HG02943 (cell line): ENCODE measurements at regions not wholly inside any gene's neighbourhood (a gene's known extent, or its start where the extent isn't known, plus 50 kb on each side); places are given as distances from the start of the nearest gene placed in this dataset.

Experiments used
- ATAC-seq: cut with Tn5 transposase; IDR thresholded peaks from one replicate; pipeline ENCODE4 v1.9.1; 2021; ENCODE audit warnings: mild to moderate bottlenecking, low read depth, moderate library complexity; ENCODE audit not compliant: unreplicated experiment

DNA sequence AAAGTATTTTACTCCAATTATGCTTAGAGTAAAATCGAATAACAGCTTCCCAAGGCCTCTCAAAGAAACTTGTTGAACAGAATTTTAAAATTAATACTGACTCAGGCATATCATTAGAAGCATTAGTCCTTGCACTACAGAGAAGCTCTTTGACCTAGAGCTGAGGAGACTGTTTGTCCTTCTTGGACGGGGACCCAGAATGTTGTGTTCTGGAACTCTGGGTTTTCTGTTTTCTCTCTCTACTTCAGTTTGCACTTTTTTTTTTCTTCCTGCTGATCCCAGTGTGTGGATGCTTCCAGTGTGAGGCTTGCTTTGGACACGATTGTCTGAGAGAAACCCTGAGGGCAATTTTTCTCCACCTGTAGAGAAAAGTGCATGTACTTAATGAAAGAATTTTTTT, 847.6 kb downstream of the SOCS6 start:
- ATAC-seq: no peak

DNA sequence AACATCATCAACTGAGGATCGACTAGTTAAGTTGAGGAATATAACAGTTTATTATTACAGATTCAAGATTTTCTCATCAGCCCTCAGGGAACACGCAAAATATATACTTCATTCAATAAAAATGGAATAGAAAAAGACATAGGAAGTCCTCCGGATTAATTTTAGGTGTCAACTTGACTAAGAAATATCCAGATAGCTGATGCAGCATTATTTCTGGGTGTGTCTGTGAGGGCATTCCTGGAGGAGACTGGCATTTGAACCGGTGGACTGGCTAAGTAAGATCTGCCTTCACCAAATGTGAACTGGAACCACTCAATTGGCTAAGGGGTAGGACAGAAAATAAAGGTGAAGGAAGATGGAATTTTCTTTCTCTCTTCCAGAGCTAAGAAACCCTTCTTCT, 845.3 kb downstream of the SOCS6 start:
- ATAC-seq: no peak

GRCh38 chr18:71131918-71132317, 843.1 kb downstream of the SOCS6 start:
- ATAC-seq: no peak

GRCh38 chr18:71130351-71130750, 841.5 kb downstream of the SOCS6 start:
- ATAC-seq: no peak

DNA sequence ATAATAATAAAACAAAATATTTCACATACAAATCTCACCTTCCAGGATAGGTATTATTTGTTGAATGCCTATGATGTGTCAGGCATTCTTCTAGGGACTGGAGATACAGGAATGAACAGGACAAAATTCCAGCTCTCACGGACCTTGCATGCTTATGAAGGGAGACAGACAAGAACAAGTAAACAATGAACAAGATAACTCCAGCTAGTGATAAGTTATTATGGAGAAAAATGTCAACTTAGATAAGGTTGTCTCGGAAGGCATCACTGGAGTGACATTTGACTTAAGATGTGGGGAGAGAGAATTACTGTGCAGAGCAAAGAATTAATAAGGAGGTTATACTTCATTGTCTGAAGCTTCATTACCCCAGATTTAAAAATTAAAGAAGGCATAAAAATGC, 836.7 kb downstream of the SOCS6 start:
- no peak for ATAC-seq

DNA sequence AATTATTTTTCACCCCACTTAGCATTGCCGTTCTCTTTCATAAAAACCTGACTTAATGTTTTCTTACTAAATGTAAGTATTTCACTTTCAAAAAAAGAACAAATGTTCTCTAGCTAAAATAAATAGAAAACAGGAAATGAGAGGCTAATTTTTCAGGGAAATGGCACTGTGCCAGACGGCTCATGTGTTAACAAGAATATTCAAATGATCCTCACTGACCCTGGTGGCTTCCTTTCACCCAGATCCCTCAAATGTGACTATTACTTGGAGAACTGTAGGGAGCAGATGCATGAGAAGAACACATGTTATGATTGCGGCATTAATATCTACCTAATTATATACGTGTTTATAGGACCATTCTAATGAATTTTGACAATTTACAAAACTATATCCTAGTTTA, 827.7 kb downstream of the SOCS6 start:
- no peak for ATAC-seq

DNA sequence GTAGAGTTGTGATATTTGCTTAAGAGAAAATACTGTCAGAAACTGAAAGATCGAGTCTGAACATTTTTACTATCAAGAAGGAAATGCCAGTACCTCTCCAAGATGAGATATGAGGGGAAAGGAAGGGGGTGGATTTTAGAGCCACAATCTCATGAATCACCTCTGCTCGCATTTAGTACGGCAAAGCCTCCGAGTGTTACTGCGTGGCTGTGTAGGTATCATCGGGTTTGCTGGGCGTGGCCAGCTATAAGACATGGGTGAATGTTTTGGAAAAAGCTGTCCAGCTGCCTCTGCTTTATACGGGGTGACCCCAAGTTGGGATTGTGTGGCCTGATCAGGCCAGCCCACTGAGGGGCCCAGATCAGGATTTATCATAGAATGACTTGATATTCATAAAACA, 826.4 kb downstream of the SOCS6 start:
- no peak for ATAC-seq

DNA sequence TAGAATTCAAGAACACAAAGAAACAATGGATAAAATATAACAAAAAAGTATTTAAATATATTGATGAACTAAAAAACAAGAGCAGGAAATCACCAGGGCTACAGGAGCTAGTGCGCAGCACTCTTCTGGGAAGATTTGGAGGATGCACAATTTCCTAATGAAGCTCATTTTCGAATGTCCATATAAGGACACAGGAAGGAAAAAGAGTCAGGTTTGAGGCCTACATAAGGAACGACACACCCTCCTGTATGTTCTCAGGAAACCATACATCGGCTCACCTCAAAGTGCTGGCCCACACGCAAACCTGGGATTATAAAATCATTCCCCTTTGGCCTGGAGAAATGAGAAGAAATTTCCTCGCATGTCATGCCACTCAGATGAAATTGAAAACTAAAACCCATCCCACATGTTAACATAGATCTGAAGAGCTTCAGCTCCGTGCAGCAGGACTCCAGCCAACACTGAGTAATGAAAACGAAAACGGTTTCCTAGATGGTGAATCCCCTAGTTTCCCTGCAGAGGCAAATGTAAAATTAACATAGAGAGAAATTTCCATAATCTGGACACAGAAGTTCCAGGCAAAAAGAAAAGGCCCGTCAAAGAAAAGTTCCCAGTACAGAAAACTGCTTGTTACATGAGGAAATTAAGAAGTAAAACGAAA, 825.8 kb downstream of the SOCS6 start:
- ATAC-seq: no peak

- ATAC-seq: no peak
Measured at GRCh38 chr18:71107244-71107643, 818.4 kb downstream of the SOCS6 start.

DNA sequence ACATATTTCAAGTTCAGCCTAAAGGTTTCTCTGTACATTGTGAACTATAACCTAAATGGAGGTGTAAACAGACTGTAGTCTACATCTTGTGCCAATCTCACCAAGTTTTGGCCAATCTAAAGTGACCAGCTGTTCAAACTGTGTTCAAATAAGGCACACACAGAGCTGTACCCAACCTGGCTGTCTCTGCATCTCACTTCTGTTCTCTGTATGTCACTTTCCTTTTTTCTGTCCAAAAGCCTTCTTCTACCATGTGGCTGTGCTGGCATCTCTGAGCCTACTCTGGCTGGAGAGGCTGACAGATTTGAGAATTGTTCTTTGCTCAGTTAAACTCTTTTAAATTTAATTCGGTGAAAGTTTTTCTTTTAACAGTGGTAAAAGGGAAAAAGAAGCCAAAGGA, 817.9 kb downstream of the SOCS6 start:
- no peak for ATAC-seq

DNA sequence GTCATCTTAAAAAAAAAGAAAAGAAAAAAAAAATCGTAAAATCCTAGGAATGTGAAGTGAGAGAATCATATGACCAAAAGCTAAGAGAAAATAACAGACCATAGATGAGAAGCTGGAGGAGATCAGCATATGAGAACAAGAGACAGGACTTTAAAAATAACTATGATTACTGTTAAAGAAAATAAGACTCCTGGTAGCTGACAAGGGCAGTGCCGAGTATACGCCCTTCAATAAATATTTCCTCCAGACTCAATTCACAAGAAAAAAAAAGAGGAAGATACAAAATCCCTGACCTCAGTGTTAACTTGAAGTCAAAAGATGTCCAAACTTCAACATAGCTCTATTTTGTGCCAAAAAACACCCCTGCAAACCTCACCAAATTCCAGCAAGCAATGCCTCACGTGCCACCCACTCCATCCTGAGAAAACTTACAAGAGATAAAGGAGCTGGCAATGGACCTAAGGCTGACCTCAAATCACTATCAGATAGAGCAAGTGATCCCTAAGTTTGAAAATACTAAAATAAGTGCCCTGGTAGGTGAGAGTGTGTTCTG, 817.2 kb downstream of the SOCS6 start:
- no peak for ATAC-seq

GRCh38 chr18:71105078-71105819, 816.4 kb downstream of the SOCS6 start:
- ATAC-seq: no peak

DNA sequence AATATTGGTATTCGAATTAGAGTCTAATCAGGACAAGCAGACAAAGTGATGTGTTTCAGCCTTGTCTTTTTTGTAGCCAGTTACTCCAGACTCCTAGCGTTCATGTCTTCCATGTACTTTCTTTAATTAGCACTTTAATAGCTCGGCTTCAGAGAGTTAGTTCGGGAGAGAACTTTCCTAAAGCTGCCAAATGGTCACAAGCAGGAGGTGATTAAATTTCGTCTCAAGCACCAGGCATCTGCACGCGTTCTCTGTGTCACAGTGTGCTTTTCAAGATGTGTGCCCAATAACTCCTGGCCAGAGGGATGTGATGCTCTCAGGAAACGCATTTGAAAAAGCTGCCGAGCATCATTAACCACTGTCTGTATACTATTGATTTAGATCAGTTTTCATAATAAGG, 790.8 kb downstream of the SOCS6 start:
- no peak for ATAC-seq

DNA sequence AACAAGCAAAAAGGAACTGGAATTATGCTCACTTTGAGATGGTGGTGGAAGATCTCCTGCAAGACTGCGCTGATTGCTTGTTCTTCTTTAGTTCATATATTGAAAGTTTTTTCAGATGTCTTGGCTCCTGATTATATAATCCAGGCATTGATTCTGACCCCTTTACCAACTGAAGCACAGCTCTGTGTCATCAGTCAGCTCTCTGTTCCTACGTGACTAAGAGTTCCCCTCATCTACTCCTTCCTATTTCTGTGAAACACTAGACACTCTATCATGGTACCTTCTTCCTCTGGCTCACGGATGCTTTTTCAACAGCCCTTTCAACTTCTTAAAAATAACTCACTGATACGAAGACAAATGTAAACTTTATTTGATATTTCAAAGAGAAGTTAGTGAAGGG, 788.6 kb downstream of the SOCS6 start:
- ATAC-seq: no peak

DNA sequence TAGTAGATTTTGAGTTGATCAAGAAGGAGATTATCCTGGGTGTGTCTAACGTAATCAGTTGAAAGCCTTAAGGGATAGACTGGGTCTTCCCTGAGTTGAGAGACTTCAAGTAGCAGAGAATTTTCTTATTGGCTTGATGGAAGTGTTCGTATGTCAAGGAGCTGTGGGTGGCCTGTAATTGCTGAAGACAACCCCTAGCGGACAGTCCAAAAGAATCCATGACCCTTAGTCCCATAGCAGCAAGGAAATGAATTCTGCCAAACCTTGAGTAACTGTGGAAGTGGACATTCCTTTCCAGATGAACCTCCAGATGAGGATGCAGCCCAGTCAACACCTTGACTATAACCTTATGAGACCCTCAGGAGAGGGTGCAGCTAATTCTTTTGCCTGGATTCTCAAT, 786.3 kb downstream of the SOCS6 start:
- ATAC-seq: no peak

DNA sequence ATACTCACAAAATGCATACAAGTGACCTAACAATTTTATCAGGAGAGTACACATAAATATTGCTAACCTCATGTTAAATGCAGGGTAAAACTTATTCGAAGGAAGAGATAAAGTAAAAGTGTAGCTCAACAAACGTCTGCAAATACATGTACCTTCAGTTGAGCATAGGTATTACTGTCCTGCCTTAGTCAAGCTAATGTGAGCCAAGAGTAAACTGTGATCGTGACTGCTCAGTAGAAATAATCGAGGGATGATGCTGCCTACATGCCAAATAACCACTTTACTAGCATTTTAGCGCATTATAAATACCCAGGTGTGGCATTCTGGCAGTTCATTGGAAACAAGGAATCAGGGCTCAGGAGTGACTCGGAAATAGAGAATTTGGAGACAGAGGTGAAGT, 779.5 kb downstream of the SOCS6 start:
- ATAC-seq: no peak

- ATAC-seq: no peak
Measured at GRCh38 chr18:71049893-71050292, 761.0 kb downstream of the SOCS6 start.

DNA sequence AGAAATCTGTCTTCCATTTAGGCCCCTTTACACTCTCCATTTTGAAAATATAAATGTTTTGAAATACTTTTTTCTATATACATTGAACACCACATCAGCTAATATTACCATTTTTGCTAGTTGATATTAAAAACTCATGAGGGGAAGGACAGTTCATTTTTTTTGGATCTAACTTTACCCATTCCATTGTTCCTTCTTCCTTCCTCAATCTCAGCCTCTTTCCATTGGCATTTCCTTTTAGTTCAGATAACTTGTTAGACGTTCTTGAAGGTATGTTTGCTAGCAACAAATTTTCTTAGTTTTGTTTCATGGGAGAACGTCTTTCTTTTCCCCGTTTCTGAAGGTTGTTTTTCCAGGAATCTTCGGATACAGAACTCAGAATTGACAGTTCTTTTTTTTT, 759.0 kb downstream of the SOCS6 start:
- ATAC-seq: no peak

DNA sequence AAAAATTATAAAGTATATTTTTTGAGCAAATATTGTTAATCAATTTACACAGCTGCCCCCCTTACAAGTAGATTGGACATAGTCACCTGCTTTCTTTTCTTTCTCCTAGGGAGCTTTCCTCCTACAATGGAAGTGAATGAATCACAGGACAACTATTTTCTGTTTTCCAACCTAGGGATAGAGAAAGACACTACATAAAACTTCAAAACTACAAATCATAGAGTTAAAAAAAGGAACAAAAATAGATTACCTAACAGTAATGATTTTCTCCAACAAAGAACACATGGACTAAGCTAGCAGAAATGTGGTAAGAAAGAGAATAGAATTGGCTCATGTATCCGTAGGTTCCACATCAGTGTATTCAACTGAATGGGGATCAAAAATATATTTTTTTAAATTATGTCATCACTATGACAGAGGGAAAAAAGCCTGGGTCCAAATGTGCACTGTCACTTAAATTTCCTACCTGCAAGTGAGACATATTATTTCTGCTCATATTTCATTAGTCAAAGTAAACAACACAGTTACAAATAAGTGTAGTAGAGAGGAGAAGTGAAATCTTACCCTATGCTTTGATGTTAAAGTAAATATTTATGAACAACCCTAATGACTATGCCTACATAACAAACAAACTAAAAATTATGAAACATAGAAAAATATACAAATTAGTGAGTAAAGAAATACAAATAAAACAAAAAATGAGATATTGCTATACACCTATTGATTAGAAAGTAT, 756.7 kb downstream of the SOCS6 start:
- ATAC-seq: no peak

GRCh38 chr18:71040161-71040560, 751.3 kb downstream of the SOCS6 start:
- ATAC-seq: no peak

DNA sequence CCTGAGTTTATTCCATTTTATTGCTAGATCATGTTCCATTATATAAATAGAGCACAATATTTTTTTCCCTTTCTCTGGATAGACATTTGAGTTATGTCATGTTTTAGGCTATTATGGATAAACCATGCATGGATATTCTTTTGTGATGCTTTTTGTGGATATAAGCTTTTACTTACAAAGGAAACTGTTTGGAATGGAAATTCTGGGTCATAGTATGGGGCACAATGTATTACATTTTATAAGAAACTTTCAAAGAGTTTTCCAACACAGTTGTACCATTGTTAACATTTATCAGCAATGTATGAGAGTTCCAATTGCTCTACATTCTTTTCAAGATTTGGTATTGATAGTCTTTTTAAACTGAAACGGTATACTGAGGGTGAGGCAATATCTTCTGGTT, 749.4 kb downstream of the SOCS6 start:
- ATAC-seq: no peak
